ENCODE measurements at regions not wholly inside any gene's neighbourhood (a gene's known extent, or its start where the extent isn't known, plus 50 kb on each side); places are given as distances from the start of the nearest gene placed in this dataset.
A peak's percentile ranks its signal among the peaks of the same experiment; 100 is the strongest.

GRCh38 chr1:118744420-118744819, 243.7 kb downstream of the TBX15 start:
- no peak for DNase-seq (ENCODE audit: low read depth, low spot score)
- Histone ChIP-seq H3K27me3 (ENCODE audit: control insufficient read depth, insufficient read depth, low read length) (no peaks in the 10 kb centered on the region), H3K4me1 (ENCODE audit: control insufficient read depth, insufficient read depth, low read length) (peaks cover 1% of the 10 kb centered on the region; the same call in 1 of the 2 replicates), H3K36me3 (ENCODE audit: control insufficient read depth, insufficient read depth, low read length) (no peaks in the 10 kb centered on the region), H3K27ac (ENCODE audit: low read length) (no peak overlapping the region), H3K4me3 (ENCODE audit: low read length) (no peak overlapping the region), H3K9me3 (ENCODE audit: control insufficient read depth, insufficient read depth, low read length) (no peaks in the 10 kb centered on the region)
- WGBS (ENCODE audit: insufficient coverage, insufficient read length): no CpG with 5 or more reads among the region's 1 CpG

DNA sequence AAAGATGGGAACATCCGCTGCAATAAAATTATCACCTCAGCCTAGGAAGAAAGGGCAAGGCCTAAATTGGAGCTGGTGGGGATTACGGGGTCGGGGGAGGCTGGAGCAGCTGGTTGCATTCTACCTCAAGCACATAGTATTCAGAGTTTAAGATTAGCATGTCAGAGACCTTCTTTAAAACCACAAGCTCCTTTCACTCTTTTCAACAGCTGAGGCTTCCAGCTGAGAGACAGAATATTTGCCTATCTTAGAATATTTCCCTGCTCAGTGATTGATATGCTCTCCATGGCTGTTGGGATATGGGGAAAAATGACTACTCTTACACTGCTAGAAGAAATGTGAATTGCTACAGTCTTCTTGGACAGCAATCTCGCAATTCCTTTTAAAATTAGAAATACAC, 248.6 kb downstream of the TBX15 start:
- Histone ChIP-seq H3K27me3 (ENCODE audit: control insufficient read depth, insufficient read depth, low read length) (no peaks in the 10 kb centered on the region), H3K9me3 (ENCODE audit: control insufficient read depth, insufficient read depth, low read length) (no peaks in the 10 kb centered on the region), H3K4me1 (ENCODE audit: control insufficient read depth, insufficient read depth, low read length) (peaks cover 1% of the 10 kb centered on the region; the same call in 1 of the 2 replicates), H3K36me3 (ENCODE audit: control insufficient read depth, insufficient read depth, low read length) (no peaks in the 10 kb centered on the region), H3K4me3 (ENCODE audit: low read length) (no peak overlapping the region), H3K27ac (ENCODE audit: low read length) (no peak overlapping the region)
- WGBS (ENCODE audit: insufficient coverage, insufficient read length): no CpG with 5 or more reads among the region's 4 CpGs
- peak; percentile 22 for DNase-seq (ENCODE audit: low read depth, low spot score)

DNA sequence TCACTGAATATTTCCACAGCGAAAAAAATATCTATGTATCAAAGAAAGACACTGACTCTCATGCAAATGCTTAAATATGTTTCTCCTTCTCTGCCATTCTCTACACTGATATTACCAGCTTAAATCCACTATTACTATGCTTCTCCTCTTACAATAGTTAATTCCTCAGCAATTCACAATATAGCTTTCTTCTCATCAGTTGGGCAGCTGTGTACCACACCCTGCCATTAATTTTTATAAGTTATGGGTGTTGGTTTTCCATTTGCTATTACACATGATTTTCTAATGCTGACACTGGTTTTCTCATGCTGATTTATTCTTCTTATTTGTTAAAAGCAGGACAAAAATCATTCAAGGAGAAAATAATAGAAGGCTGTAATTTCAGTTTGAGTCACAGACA, 251.8 kb downstream of the TBX15 start:
- H3K27me3 ChIP-seq (ENCODE audit: control insufficient read depth, insufficient read depth, low read length): no peaks in the 10 kb centered on the region
- no peaks in the 10 kb centered on the region for H3K36me3 ChIP-seq (ENCODE audit: control insufficient read depth, insufficient read depth, low read length)
- DNase-seq (ENCODE audit: low read depth, low spot score): no peak
- H3K4me1 ChIP-seq (ENCODE audit: control insufficient read depth, insufficient read depth, low read length): peaks cover 1% of the 10 kb centered on the region; the same call in 1 of the 2 replicates
- H3K27ac ChIP-seq (ENCODE audit: low read length): no peak overlapping the region
- H3K9me3 ChIP-seq (ENCODE audit: control insufficient read depth, insufficient read depth, low read length): no peaks in the 10 kb centered on the region
- H3K4me3 ChIP-seq (ENCODE audit: low read length): no peak overlapping the region
- no CpG with 5 or more reads among the region's 1 CpG for WGBS (ENCODE audit: insufficient coverage, insufficient read length)

DNA sequence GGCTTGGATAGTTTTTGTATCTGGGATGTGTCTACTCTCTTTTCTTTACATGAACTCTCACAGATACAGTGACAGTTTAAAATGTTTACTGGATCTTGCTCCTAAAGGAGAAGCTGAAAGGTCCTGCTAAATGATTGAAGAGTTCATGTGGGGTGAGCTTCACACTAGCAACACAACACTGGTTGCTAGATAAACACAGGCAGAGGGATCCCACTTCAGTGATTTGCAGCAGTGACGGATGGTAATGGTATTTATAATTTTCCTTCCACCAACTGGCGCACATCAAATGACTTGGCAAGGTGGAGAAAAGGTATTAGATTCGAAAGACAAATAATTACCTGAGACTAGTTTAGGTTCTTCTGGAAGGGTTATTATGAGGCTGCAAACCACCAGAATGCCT, 270.2 kb downstream of the TBX15 start:
- Histone ChIP-seq H3K36me3 (ENCODE audit: control insufficient read depth, insufficient read depth, low read length) (no peaks in the 10 kb centered on the region), H3K27ac (ENCODE audit: low read length) (no peak overlapping the region), H3K4me1 (ENCODE audit: control insufficient read depth, insufficient read depth, low read length) (no peaks in the 10 kb centered on the region), H3K4me3 (ENCODE audit: low read length) (no peak overlapping the region), H3K27me3 (ENCODE audit: control insufficient read depth, insufficient read depth, low read length) (no peaks in the 10 kb centered on the region), H3K9me3 (ENCODE audit: control insufficient read depth, insufficient read depth, low read length) (no peaks in the 10 kb centered on the region)
- DNase-seq (ENCODE audit: low read depth, low spot score): no peak
- WGBS (ENCODE audit: insufficient coverage, insufficient read length): no CpG with 5 or more reads among the region's 3 CpGs

- H3K27me3 ChIP-seq (ENCODE audit: control insufficient read depth, insufficient read depth, low read length): no peaks in the 10 kb centered on the region
- no peak overlapping the region for H3K27ac ChIP-seq (ENCODE audit: low read length)
- H3K4me3 ChIP-seq (ENCODE audit: low read length): no peak overlapping the region
- no CpG with 5 or more reads among the region's 1 CpG for WGBS (ENCODE audit: insufficient coverage, insufficient read length)
- H3K36me3 ChIP-seq (ENCODE audit: control insufficient read depth, insufficient read depth, low read length): no peaks in the 10 kb centered on the region
- DNase-seq (ENCODE audit: low read depth, low spot score): no peak
- no peaks in the 10 kb centered on the region for H3K9me3 ChIP-seq (ENCODE audit: control insufficient read depth, insufficient read depth, low read length)
- no peaks in the 10 kb centered on the region for H3K4me1 ChIP-seq (ENCODE audit: control insufficient read depth, insufficient read depth, low read length)
Observed at GRCh38 chr1:118716775-118717174, 271.4 kb downstream of the TBX15 start.

GRCh38 chr1:118711356-118711755, 276.8 kb downstream of the TBX15 start:
- no peaks in the 10 kb centered on the region for H3K4me1 ChIP-seq (ENCODE audit: control insufficient read depth, insufficient read depth, low read length)

DNA sequence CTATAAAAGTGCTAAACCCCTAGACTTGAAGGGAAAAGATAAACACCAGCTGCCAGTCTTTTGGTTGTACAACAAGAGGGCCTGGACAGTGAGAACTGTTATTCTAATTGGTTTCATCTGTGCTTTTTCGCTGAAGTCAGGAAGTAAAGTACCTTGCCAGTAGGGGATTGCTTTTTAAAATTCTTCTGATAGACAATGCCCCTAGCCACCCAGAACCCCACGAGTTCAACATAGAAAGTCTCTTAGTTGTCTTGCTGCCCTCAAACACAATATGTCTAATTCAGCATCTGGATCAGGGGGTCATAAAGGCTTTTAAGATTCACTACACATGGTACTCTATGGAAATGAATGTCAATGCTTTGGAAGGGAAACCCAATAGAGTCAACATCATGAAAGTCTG, 289.2 kb downstream of the TBX15 start:
- Histone ChIP-seq H3K9me3 (ENCODE audit: control insufficient read depth, insufficient read depth, low read length) (no peaks in the 10 kb centered on the region), H3K27me3 (ENCODE audit: control insufficient read depth, insufficient read depth, low read length) (no peaks in the 10 kb centered on the region), H3K4me1 (ENCODE audit: control insufficient read depth, insufficient read depth, low read length) (no peaks in the 10 kb centered on the region), H3K4me3 (ENCODE audit: low read length) (no peak overlapping the region), H3K27ac (ENCODE audit: low read length) (no peak overlapping the region), H3K36me3 (ENCODE audit: control insufficient read depth, insufficient read depth, low read length) (no peaks in the 10 kb centered on the region)
- WGBS (ENCODE audit: insufficient coverage, insufficient read length): no CpG with 5 or more reads among the region's 2 CpGs
- DNase-seq (ENCODE audit: low read depth, low spot score): no peak

More at GRCh38 chr1:118711356-118711755, 276.8 kb downstream of the TBX15 start:
- Histone ChIP-seq H3K4me3 (ENCODE audit: low read length) (no peak overlapping the region), H3K9me3 (ENCODE audit: control insufficient read depth, insufficient read depth, low read length) (no peaks in the 10 kb centered on the region), H3K27ac (ENCODE audit: low read length) (no peak overlapping the region), H3K36me3 (ENCODE audit: control insufficient read depth, insufficient read depth, low read length) (no peaks in the 10 kb centered on the region), H3K27me3 (ENCODE audit: control insufficient read depth, insufficient read depth, low read length) (no peaks in the 10 kb centered on the region)
- WGBS (ENCODE audit: insufficient coverage, insufficient read length): no CpG with 5 or more reads among the region's 2 CpGs
- peak; percentile 2 for DNase-seq (ENCODE audit: low read depth, low spot score)

GRCh38 chr1:118692143-118692542, 296.0 kb downstream of the TBX15 start:
- Histone ChIP-seq H3K27me3 (ENCODE audit: control insufficient read depth, insufficient read depth, low read length) (no peaks in the 10 kb centered on the region), H3K4me1 (ENCODE audit: control insufficient read depth, insufficient read depth, low read length) (no peaks in the 10 kb centered on the region), H3K9me3 (ENCODE audit: control insufficient read depth, insufficient read depth, low read length) (no peaks in the 10 kb centered on the region), H3K36me3 (ENCODE audit: control insufficient read depth, insufficient read depth, low read length) (no peaks in the 10 kb centered on the region), H3K27ac (ENCODE audit: low read length) (no peak overlapping the region), H3K4me3 (ENCODE audit: low read length) (no peak overlapping the region)
- DNase-seq (ENCODE audit: low read depth, low spot score): no peak
- no CpG with 5 or more reads among the region's 1 CpG for WGBS (ENCODE audit: insufficient coverage, insufficient read length)

DNA sequence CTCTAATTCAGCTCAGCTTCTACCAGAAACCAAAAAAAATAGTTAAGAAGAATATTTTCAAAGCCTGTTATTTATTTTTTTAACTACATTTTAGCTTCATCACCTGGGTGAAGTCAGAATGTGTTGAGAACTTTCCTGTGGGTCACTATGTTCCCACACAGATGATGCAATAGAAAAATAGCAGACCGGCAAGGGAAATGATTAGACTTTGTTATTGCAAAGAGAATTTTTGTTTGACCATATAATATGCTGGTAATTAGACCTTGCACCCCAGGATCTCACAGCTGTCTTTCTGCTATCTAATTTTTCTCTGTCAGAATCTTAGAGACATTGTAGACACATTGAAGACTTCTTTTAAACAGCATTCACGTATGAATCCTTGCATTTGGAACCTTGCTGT, 299.3 kb downstream of the TBX15 start:
- H3K9me3 ChIP-seq (ENCODE audit: control insufficient read depth, insufficient read depth, low read length): no peaks in the 10 kb centered on the region
- no peak overlapping the region for H3K4me3 ChIP-seq (ENCODE audit: low read length)
- H3K27me3 ChIP-seq (ENCODE audit: control insufficient read depth, insufficient read depth, low read length): no peaks in the 10 kb centered on the region
- no CpG with 5 or more reads among the region's 2 CpGs for WGBS (ENCODE audit: insufficient coverage, insufficient read length)
- no peaks in the 10 kb centered on the region for H3K36me3 ChIP-seq (ENCODE audit: control insufficient read depth, insufficient read depth, low read length)
- no peak overlapping the region for H3K27ac ChIP-seq (ENCODE audit: low read length)
- no peaks in the 10 kb centered on the region for H3K4me1 ChIP-seq (ENCODE audit: control insufficient read depth, insufficient read depth, low read length)
- DNase-seq (ENCODE audit: low read depth, low spot score): no peak

- no peaks in the 10 kb centered on the region for H3K4me1 ChIP-seq (ENCODE audit: control insufficient read depth, insufficient read depth, low read length)
- H3K27me3 ChIP-seq (ENCODE audit: control insufficient read depth, insufficient read depth, low read length): no peaks in the 10 kb centered on the region
- DNase-seq (ENCODE audit: low read depth, low spot score): no peak
- H3K4me3 ChIP-seq (ENCODE audit: low read length): no peak overlapping the region
- no peaks in the 10 kb centered on the region for H3K9me3 ChIP-seq (ENCODE audit: control insufficient read depth, insufficient read depth, low read length)
- H3K27ac ChIP-seq (ENCODE audit: low read length): no peak overlapping the region
- H3K36me3 ChIP-seq (ENCODE audit: control insufficient read depth, insufficient read depth, low read length): no peaks in the 10 kb centered on the region
- 100% methylated on average over 1 of the region's 2 CpGs for WGBS (ENCODE audit: insufficient coverage, insufficient read length)
Observed at GRCh38 chr1:118661769-118662320, 326.3 kb downstream of the TBX15 start.

DNA sequence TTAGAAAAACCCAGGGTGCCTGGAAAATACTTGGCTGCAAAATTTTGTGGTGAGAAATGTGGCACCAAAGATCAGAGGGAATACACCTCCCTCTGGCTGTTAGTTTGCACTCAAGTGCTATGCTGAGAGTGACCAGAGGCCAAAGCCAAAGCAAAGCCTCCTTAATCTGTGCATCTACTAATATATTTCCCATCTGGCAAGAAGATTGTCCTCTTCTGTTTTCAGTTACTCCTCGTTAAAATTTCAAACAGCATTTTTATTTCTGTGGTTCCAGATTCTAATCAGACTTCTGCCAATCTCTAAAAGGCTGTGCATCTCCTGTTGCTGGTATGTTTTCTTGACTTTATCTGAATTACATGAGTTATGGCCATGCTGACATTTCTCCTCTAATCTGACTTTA, 327.4 kb downstream of the TBX15 start:
- no CpG with 5 or more reads among the region's 1 CpG for WGBS (ENCODE audit: insufficient coverage, insufficient read length)
- Histone ChIP-seq H3K27me3 (ENCODE audit: control insufficient read depth, insufficient read depth, low read length) (no peaks in the 10 kb centered on the region), H3K4me1 (ENCODE audit: control insufficient read depth, insufficient read depth, low read length) (no peaks in the 10 kb centered on the region), H3K4me3 (ENCODE audit: low read length) (no peak overlapping the region), H3K9me3 (ENCODE audit: control insufficient read depth, insufficient read depth, low read length) (no peaks in the 10 kb centered on the region), H3K27ac (ENCODE audit: low read length) (no peak overlapping the region), H3K36me3 (ENCODE audit: control insufficient read depth, insufficient read depth, low read length) (no peaks in the 10 kb centered on the region)
- no peak for DNase-seq (ENCODE audit: low read depth, low spot score)
